CD4-positive, alpha-beta T cell treated with Interferon alpha-2 for 1 hour (primary cell): ENCODE measurements at regions not wholly inside any gene's neighbourhood (a gene's known extent, or its start where the extent isn't known, plus 50 kb on each side); places are given as distances from the start of the nearest gene placed in this dataset.

Source experiments
- DNase-seq, 2 donors: peaks; one replicate each; pipeline ENCODE4 v3.0.0-alpha.2; 2020 to 2022

DNA sequence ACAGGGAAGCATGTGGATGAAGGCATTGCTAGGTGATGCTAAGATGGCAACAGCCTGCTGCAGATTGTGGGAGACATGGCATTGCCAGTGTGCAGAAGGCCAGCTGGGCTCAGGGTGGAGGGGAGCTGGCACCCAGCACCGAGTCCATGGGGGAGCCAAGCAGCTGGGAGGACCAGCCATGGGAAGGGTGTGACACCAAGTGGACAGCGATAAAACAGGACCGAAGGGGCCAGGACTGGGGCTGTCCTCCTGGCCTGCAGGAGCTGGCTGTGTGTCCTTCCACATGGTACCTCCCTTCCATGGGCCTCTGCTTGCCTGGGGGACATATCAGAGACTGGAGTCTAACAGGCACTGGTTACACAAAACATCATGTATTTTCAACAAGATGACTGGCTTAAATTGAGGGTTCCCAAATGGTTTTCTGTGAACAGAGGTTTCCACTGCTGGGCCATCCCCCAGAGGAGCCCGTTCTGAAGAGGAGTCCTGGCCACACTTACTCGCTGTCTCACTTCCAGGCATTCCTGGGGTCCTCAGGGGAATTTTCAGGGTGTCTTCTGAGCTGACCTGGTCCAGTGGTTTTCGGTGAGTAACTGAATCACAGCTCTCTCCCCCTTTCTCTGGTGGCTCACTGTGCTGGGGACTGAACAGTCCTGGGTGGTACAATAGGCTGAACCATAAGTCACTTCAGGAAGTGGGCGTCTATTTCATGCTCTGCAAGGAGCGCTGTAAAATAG lies 60.4 kb upstream of the TNP1 start:
- DNase-seq = no peak

- no peak for DNase-seq
These were observed 58.3 kb upstream of the TNP1 start for GRCh38 chr2:216918088-216918680.

DNA sequence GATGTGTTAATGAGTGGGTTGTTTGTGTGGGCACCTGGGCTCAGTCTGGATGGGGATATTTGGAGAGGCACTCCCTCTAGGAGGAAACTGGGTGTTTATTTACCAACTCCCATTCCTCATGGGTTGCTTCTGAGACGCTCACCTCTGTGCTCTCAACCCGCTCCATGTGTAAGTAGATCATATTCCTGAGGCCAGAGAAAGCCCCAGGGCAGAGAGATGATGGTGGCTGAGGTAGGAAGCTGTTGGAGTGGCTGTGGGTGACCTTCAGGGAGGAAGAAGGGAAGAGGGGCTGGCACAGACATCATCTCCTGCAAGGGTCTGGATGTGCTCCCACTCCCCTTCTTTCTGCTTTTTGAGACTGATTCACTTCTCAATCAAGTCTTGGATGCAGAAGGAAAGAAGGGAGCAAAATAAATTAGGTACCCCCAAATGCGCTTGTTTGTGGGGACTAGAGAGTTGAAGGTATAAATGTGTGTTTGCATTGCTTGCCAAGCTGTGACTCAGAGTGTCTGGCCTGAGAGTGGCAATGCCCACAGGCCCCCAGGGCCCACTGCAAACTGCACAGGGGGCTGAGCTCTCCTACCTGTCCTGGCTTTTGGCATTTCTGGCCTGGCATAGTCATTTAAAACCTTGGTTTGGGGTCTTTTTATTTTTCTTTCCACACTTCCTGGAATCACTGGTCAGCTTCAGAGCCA lies 57.2 kb upstream of the TNP1 start:
- no peak for DNase-seq

GRCh38 chr2:216915557-216916150 lies 55.8 kb upstream of the TNP1 start:
- DNase-seq = no peak

GRCh38 chr2:216914491-216914890 lies 54.6 kb upstream of the TNP1 start:
- DNase-seq = no peak

GRCh38 chr2:216911886-216912285 lies 52.0 kb upstream of the TNP1 start:
- DNase-seq = no peak

GRCh38 chr2:216911008-216911407 lies 51.1 kb upstream of the TNP1 start:
- no peak for DNase-seq

DNA sequence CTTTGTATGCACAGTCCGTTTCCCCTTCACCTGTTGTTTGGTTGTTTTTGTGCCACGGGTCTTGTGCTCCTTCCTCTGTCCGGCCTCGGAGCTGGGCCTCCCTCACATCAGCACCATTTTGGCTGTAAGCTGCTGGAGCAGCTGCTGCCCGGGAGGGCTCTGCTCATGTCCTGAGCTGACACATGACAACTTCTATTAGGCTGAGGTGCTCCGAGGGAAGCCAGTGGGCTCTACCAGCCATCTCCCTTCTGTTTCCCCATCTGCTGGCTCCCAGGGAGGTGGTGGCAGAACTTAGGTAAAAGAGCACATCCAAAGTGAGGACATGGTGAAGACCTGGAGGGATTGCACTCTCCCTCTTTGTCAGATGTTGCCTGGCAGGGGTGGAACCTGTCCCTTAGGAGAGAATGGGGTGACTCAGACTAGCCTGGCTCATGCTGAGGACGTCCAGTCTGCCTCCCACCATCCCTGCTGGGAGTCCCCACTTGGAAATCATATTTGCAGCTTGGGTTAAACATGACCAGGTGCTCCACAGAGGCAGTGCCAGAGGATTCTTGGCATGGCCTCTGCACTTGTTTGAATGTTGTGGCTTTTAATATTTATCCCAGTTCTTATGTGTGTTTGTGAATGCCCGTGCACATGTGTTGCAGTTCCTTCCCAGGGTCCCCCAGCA lies 49.8 kb upstream of the TNP1 start:
- DNase-seq = no peak
